SK-N-SH treated with all-trans-retinoic acid at 6 μM for 48 hours (cell line): ENCODE measurements at regions not wholly inside any gene's neighbourhood (a gene's known extent, or its start where the extent isn't known, plus 50 kb on each side); places are given as distances from the start of the nearest gene placed in this dataset.

Experiments
- ARNTL ChIP-seq: fragments of 450-650 bp; formaldehyde crosslinking; IDR thresholded peaks from 2 replicates; pipeline ENCODE4 v1.5.0; 2020; ENCODE audit warnings: low read depth, mild to moderate bottlenecking, moderate library complexity, borderline replicate concordance
- BACH2 ChIP-seq: fragments of 250-450 bp; sonication (Bioruptor Pico); IDR thresholded peaks from 2 replicates; pipeline ENCODE4 v1.9.0; 2021; ENCODE audit warnings: mild to moderate bottlenecking, borderline replicate concordance
- CREB5 ChIP-seq: fragments of 250-450 bp; sonication (Bioruptor Pico); IDR thresholded peaks from 2 replicates; pipeline ENCODE4 v1.5.1; 2020; ENCODE audit warnings: low read depth, mild to moderate bottlenecking, moderate library complexity
- CSDC2 ChIP-seq: fragments of 250-450 bp; sonication (Bioruptor Pico); IDR thresholded peaks from 2 replicates; pipeline ENCODE4 v1.5.0; 2020; ENCODE audit warnings: mild to moderate bottlenecking, moderate library complexity
- CSRNP3 ChIP-seq: fragments of 250-450 bp; sonication (Bioruptor Pico); IDR thresholded peaks from 2 replicates; pipeline ENCODE4 v1.5.1; 2021; ENCODE audit warnings: mild to moderate bottlenecking, moderate library complexity
- ISL1 ChIP-seq: fragments of 250-450 bp; sonication (Bioruptor Pico); IDR thresholded peaks from 2 replicates; pipeline ENCODE4 v2.1.2; 2022; ENCODE audit warnings: mild to moderate bottlenecking, moderate library complexity
- OSR1 ChIP-seq: fragments of 250-450 bp; sonication (Bioruptor Pico); IDR thresholded peaks from 2 replicates; pipeline ENCODE4 v1.8.0; 2022; ENCODE audit warnings: moderate library complexity, mild to moderate bottlenecking, inconsistent platforms
- PPARA ChIP-seq: fragments of 250-450 bp; sonication (Bioruptor Pico); IDR thresholded peaks from 2 replicates; pipeline ENCODE4 v1.5.0; 2020; ENCODE audit warnings: mild to moderate bottlenecking, borderline replicate concordance
- SNAI2 ChIP-seq: fragments of 250-450 bp; sonication (Bioruptor Pico); IDR thresholded peaks from 2 replicates; pipeline ENCODE4 v1.5.0; 2020; ENCODE audit warnings: mild to moderate bottlenecking, moderate library complexity
- TOX ChIP-seq: fragments of 250-450 bp; sonication (Bioruptor Pico); IDR thresholded peaks from 2 replicates; pipeline ENCODE4 v1.8.0; 2021; ENCODE audit warnings: mild to moderate bottlenecking, moderate library complexity, borderline replicate concordance
- ZFP30 ChIP-seq: fragments of 450-650 bp; formaldehyde crosslinking; IDR thresholded peaks from 2 replicates; pipeline ENCODE4 v1.5.0; 2022; ENCODE audit warnings: mild to moderate bottlenecking, moderate library complexity

DNA sequence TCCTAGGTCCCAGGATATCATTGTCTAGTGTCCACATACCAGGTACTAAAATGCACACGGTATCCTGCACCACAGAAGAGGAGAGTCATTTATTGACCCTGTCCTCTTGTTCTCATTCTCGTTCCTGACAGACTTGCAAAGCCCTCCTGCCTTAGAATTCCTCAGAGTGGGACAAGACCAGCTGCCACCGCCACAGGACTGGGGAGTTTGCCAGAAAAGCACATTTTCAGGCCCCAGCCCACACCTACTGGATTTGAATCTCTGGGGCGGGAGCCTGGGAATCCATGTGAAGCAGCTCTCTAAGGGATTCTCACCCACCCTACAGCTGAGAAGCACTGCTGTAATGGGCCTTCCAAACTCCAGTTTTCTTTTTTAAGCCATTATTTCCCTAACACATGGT, 68.0 kb upstream of the FANCC start:
- TF ChIP-seq ARNTL (CRISPR knock-in tag) (no peak), ZFP30 (CRISPR knock-in tag) (no peak), CSRNP3 (CRISPR knock-in tag) (no peak), CSDC2 (CRISPR knock-in tag) (no peak), BACH2 (no peak), PPARA (CRISPR knock-in tag) (no peak), CREB5 (CRISPR knock-in tag) (no peak), SNAI2 (CRISPR knock-in tag) (no peak), ISL1 (CRISPR knock-in tag) (no peak), TOX (CRISPR knock-in tag) (no peak), OSR1 (CRISPR knock-in tag) (no peak)
